ENCODE measurements at regions not wholly inside any gene's neighbourhood (a gene's known extent, or its start where the extent isn't known, plus 50 kb on each side); places are given as distances from the start of the nearest gene placed in this dataset.

- Mint-ChIP-seq H3K9me3 (peaks cover 49% of the 10 kb centered on the region), H3K4me3 (no peak overlapping the region), H3K4me1 (peaks cover 18% of the 10 kb centered on the region), H3K27me3 (ENCODE audit: insufficient read depth, low read depth, poor library complexity) (no peaks in the 10 kb centered on the region), H3K36me3 (ENCODE audit: low read depth) (peaks cover 46% of the 10 kb centered on the region), H3K27ac (no peak overlapping the region)
- H2AFZ ChIP-seq: no peak overlapping the region
- H3K27me3 ChIP-seq (ENCODE audit: insufficient read depth): no peaks in the 10 kb centered on the region
- no peaks in the 10 kb centered on the region for H4K20me1 ChIP-seq (replicated peaks; ENCODE audit: insufficient read depth)
- 0 out of 2 replicates have a peak, but pooled peaks cover 5% of the 10 kb centered on the region for H3K36me3 ChIP-seq (ENCODE audit: insufficient read depth)
- H3K79me2 ChIP-seq (replicated peaks; ENCODE audit: insufficient read depth): no peaks in the 10 kb centered on the region
- H3K4me2 ChIP-seq: no peak overlapping the region
- DNase-seq (ENCODE audit: low spot score) (no peak), ATAC-seq (no peak)
- TF ChIP-seq ETS1 (IDR thresholded peaks at IDR 0.05) (no peak), EZH2 (IDR thresholded peaks at IDR 0.05; ENCODE audit: low read depth, unreplicated experiment) (no peak)
- peaks cover 6% of the 10 kb centered on the region; the same call in 1 of the 2 replicates for H3K4me1 ChIP-seq (ENCODE audit: insufficient read depth)
- no peak overlapping the region for H3K4me3 ChIP-seq
- H3F3A ChIP-seq (replicated peaks; ENCODE audit: low read depth): no peaks in the 10 kb centered on the region
- no peak overlapping the region for H3K27ac ChIP-seq (ENCODE audit: low read depth)
- peaks cover 36% of the 10 kb centered on the region for H3K9me2 ChIP-seq (ENCODE audit: insufficient read depth)
Measured at GRCh38 chr6:62612471-62612870, 326.4 kb upstream of the KHDRBS2 start.

GRCh38 chr6:62570372-62570771, 284.3 kb upstream of the KHDRBS2 start:
- H3F3A ChIP-seq (replicated peaks; ENCODE audit: low read depth): no peaks in the 10 kb centered on the region
- DNase-seq (ENCODE audit: low spot score): no peak
- no peaks in the 10 kb centered on the region for H3K36me3 ChIP-seq (ENCODE audit: insufficient read depth)
- no peak overlapping the region for H3K27ac ChIP-seq (ENCODE audit: low read depth)
- peaks cover 2% of the 10 kb centered on the region; the same call in 1 of the 3 replicates for H3K4me1 Mint-ChIP-seq
- no peak overlapping the region for H3K4me2 ChIP-seq
- H3K9me2 ChIP-seq (ENCODE audit: insufficient read depth): no peaks in the 10 kb centered on the region
- H3K4me3 ChIP-seq: no peak overlapping the region
- H4K20me1 ChIP-seq (replicated peaks; ENCODE audit: insufficient read depth): no peaks in the 10 kb centered on the region
- H3K27me3 ChIP-seq (ENCODE audit: insufficient read depth): no peaks in the 10 kb centered on the region
- no peak overlapping the region for H2AFZ ChIP-seq
- no peak overlapping the region for H3K27ac Mint-ChIP-seq
- no peaks in the 10 kb centered on the region; the same call in 1 of the 3 replicates for H3K9me3 Mint-ChIP-seq
- H3K4me3 Mint-ChIP-seq: no peak overlapping the region
- no peak for ATAC-seq
- H3K36me3 Mint-ChIP-seq (ENCODE audit: low read depth): no peaks in the 10 kb centered on the region
- H3K79me2 ChIP-seq (replicated peaks; ENCODE audit: insufficient read depth): no peaks in the 10 kb centered on the region
- no peaks in the 10 kb centered on the region for H3K4me1 ChIP-seq (ENCODE audit: insufficient read depth)
- H3K27me3 Mint-ChIP-seq (ENCODE audit: insufficient read depth, low read depth, poor library complexity): no peaks in the 10 kb centered on the region
- TF ChIP-seq EZH2 (IDR thresholded peaks at IDR 0.05; ENCODE audit: low read depth, unreplicated experiment) (no peak), REST (IDR thresholded peaks at IDR 0.05; ENCODE audit: unreplicated experiment) (no peak), JUNB (IDR thresholded peaks at IDR 0.05; ENCODE audit: unreplicated experiment) (no peak), CREB1 (CRISPR knock-in tag; IDR thresholded peaks at IDR 0.05; ENCODE audit: low read depth) (no peak), EZH2phosphoT487 (IDR thresholded peaks at IDR 0.05; ENCODE audit: unreplicated experiment) (no peak), POLR2AphosphoS5 (IDR thresholded peaks at IDR 0.05; ENCODE audit: low read depth) (no peak), NANOG (IDR thresholded peaks at IDR 0.05; ENCODE audit: borderline replicate concordance) (no peak)
- TF ChIP-seq, protein P1, sequence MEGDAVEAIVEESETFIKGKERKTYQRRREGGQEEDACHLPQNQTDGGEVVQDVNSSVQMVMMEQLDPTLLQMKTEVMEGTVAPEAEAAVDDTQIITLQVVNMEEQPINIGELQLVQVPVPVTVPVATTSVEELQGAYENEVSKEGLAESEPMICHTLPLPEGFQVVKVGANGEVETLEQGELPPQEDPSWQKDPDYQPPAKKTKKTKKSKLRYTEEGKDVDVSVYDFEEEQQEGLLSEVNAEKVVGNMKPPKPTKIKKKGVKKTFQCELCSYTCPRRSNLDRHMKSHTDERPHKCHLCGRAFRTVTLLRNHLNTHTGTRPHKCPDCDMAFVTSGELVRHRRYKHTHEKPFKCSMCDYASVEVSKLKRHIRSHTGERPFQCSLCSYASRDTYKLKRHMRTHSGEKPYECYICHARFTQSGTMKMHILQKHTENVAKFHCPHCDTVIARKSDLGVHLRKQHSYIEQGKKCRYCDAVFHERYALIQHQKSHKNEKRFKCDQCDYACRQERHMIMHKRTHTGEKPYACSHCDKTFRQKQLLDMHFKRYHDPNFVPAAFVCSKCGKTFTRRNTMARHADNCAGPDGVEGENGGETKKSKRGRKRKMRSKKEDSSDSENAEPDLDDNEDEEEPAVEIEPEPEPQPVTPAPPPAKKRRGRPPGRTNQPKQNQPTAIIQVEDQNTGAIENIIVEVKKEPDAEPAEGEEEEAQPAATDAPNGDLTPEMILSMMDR (conservative IDR thresholded peaks at IDR 0.05; ENCODE audit: low read depth in 2 of 2): no peak
- TF ChIP-seq, protein P2, sequence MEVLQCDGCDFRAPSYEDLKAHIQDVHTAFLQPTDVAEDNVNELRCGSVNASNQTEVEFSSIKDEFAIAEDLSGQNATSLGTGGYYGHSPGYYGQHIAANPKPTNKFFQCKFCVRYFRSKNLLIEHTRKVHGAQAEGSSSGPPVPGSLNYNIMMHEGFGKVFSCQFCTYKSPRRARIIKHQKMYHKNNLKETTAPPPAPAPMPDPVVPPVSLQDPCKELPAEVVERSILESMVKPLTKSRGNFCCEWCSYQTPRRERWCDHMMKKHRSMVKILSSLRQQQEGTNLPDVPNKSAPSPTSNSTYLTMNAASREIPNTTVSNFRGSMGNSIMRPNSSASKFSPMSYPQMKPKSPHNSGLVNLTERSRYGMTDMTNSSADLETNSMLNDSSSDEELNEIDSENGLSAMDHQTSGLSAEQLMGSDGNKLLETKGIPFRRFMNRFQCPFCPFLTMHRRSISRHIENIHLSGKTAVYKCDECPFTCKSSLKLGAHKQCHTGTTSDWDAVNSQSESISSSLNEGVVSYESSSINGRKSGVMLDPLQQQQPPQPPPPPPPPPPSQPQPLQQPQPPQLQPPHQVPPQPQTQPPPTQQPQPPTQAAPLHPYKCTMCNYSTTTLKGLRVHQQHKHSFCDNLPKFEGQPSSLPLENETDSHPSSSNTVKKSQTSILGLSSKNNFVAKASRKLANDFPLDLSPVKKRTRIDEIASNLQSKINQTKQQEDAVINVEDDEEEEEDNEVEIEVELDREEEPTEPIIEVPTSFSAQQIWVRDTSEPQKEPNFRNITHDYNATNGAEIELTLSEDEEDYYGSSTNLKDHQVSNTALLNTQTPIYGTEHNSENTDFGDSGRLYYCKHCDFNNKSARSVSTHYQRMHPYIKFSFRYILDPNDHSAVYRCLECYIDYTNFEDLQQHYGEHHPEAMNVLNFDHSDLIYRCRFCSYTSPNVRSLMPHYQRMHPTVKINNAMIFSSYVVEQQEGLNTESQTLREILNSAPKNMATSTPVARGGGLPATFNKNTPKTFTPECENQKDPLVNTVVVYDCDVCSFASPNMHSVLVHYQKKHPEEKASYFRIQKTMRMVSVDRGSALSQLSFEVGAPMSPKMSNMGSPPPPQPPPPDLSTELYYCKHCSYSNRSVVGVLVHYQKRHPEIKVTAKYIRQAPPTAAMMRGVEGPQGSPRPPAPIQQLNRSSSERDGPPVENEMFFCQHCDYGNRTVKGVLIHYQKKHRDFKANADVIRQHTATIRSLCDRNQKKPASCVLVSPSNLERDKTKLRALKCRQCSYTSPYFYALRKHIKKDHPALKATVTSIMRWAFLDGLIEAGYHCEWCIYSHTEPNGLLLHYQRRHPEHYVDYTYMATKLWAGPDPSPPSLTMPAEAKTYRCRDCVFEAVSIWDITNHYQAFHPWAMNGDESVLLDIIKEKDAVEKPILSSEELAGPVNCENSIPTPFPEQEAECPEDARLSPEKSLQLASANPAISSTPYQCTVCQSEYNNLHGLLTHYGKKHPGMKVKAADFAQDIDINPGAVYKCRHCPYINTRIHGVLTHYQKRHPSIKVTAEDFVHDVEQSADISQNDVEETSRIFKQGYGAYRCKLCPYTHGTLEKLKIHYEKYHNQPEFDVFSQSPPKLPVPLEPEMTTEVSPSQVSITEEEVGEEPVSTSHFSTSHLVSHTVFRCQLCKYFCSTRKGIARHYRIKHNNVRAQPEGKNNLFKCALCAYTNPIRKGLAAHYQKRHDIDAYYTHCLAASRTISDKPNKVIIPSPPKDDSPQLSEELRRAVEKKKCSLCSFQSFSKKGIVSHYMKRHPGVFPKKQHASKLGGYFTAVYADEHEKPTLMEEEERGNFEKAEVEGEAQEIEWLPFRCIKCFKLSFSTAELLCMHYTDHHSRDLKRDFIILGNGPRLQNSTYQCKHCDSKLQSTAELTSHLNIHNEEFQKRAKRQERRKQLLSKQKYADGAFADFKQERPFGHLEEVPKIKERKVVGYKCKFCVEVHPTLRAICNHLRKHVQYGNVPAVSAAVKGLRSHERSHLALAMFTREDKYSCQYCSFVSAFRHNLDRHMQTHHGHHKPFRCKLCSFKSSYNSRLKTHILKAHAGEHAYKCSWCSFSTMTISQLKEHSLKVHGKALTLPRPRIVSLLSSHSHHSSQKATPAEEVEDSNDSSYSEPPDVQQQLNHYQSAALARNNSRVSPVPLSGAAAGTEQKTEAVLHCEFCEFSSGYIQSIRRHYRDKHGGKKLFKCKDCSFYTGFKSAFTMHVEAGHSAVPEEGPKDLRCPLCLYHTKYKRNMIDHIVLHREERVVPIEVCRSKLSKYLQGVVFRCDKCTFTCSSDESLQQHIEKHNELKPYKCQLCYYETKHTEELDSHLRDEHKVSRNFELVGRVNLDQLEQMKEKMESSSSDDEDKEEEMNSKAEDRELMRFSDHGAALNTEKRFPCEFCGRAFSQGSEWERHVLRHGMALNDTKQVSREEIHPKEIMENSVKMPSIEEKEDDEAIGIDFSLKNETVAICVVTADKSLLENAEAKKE (CRISPR knock-in tag; IDR thresholded peaks at IDR 0.05): no peak

All from GM23338 (cell line).